A549 (cell line): ENCODE measurements at regions not wholly inside any gene's neighbourhood (a gene's known extent, or its start where the extent isn't known, plus 50 kb on each side); places are given as distances from the start of the nearest gene placed in this dataset.

Experiments
- ATAC-seq, 2 experiments: fragments of 200-7000 bp in 1 of 2; fragments of >200 bp in 1 of 2; cut with Nextera tagmentation in 1 of 2; cut with Tn5 transposase in 1 of 2; 3 replicates each; pipeline versions ENCODE4 v1.8.0 to v1.9.1; 2018 to 2020; ENCODE audit warnings: mild to moderate bottlenecking in 1 of 2, moderate library complexity in 1 of 2
- CTCF ChIA-PET: fragments of 300-600 bp; sonication (Branson Sonifier 250); formaldehyde crosslinking; extraction: SDS; loops from one replicate; lab custom pipeline; 2021; ENCODE audit warnings: antibody characterized with exemption, inconsistent platforms; lab: Yijun Ruan, JAX
- POLR2A ChIA-PET: fragments of 350-600 bp; formaldehyde crosslinking; extraction: SDS; loops from one replicate; lab custom pipeline; 2021; ENCODE audit warnings: antibody characterized with exemption, inconsistent platforms; lab: Yijun Ruan, JAX
- DNase-seq, 2 experiments: peaks; one replicate each; pipeline versions ENCODE4 v3.0.0 to v3.0.0-alpha.2; 2011 to 2016; ENCODE audit warnings: low read depth in 1 of 2, low spot score in 1 of 2
- FAIRE-seq: peaks from 2 replicates; lab custom pipeline; 2011; peaks lifted over from hg19 to GRCh38; lab: Jason Lieb, UNC
- H3K27ac ChIP-seq, 2 experiments: fragments of >200 bp; sonication (Bioruptor Twin); formaldehyde crosslinking; 3 replicates each; pipeline ENCODE4 v1.5.1; 2016 to 2017
- H3K4me1 ChIP-seq: fragments of >200 bp; sonication (Bioruptor Twin); formaldehyde crosslinking; 3 replicates; pipeline ENCODE4 v1.6.1; 2016
- H3K4me2 ChIP-seq: fragments of >200 bp; sonication (Bioruptor Twin); formaldehyde crosslinking; 3 replicates; pipeline ENCODE4 v1.6.1; 2016
- H3K4me3 ChIP-seq: fragments of >200 bp; sonication (Bioruptor Twin); formaldehyde crosslinking; 3 replicates; pipeline ENCODE4 v1.5.1; 2016
- H3K9me3 ChIP-seq: fragments of >200 bp; sonication (Bioruptor Twin); formaldehyde crosslinking; 3 replicates; pipeline ENCODE4 v1.6.1; 2016
- CTCF ChIP-seq: fragments of >200 bp; sonication (Bioruptor Twin); formaldehyde crosslinking; IDR thresholded peaks from 3 replicates; pipeline ENCODE4 v1.5.1; 2016
- FOSB ChIP-seq: fragments of 250-450 bp; sonication (Bioruptor Pico); IDR thresholded peaks from 2 replicates; pipeline ENCODE4 v1.5.0; 2020; ENCODE audit warnings: mild to moderate bottlenecking, moderate library complexity
- FOSL2 ChIP-seq, 2 experiments: fragments of 450-650 bp in 1 of 2; fragments of >200 bp in 1 of 2; sonication (Bioruptor Twin) in 1 of 2; formaldehyde crosslinking; IDR thresholded peaks; 2 replicates each; pipeline versions ENCODE4 v1.5.0 to v1.6.1; 2016 to 2020; ENCODE audit warnings: mild to moderate bottlenecking in 1 of 2, moderate library complexity in 1 of 2
- HES2 ChIP-seq: fragments of >200 bp; sonication (Bioruptor Twin); formaldehyde crosslinking; IDR thresholded peaks from 2 replicates; pipeline ENCODE4 v1.6.1; 2016
- JUN ChIP-seq, 2 experiments: fragments of >200 bp; sonication (Bioruptor Twin); formaldehyde crosslinking; IDR thresholded peaks; 2 replicates in 1 of 2; 3 replicates in 1 of 2; pipeline ENCODE4 v1.6.1; 2016 to 2017
- JUNB ChIP-seq: fragments of >200 bp; sonication (Bioruptor Twin); formaldehyde crosslinking; IDR thresholded peaks from 2 replicates; pipeline ENCODE4 v1.6.1; 2016
- KDM1A ChIP-seq: fragments of 200-600 bp; sonication (generic); IDR thresholded peaks from 2 replicates; pipeline ENCODE4 v1.6.1; 2016; ENCODE audit warnings: low read depth, mild to moderate bottlenecking
- KDM5A ChIP-seq: fragments of 200-600 bp; sonication (generic); IDR thresholded peaks from 2 replicates; pipeline ENCODE4 v1.6.1; 2016; ENCODE audit warnings: antibody characterized with exemption, mild to moderate bottlenecking
- MAX ChIP-seq: IDR thresholded peaks from 2 replicates; pipeline ENCODE4 v1.6.1; 2012
- MYC ChIP-seq: IDR thresholded peaks from 2 replicates; pipeline ENCODE4 v1.6.1; 2012; ENCODE audit warnings: mild to moderate bottlenecking, inconsistent platforms, low read length, improper control_type of control experiment, borderline replicate concordance
- POLR2A ChIP-seq: IDR thresholded peaks from 2 replicates; pipeline ENCODE4 v1.6.1; 2012; ENCODE audit warnings: mild to moderate bottlenecking, low read length
- POLR2AphosphoS2 ChIP-seq: conservative IDR thresholded peaks from 2 replicates; pipeline ENCODE4 v1.6.1; 2012; ENCODE audit warnings: low read length, improper control_type of control experiment, inconsistent platforms
- RAD21 ChIP-seq, 2 experiments: fragments of >200 bp in 1 of 2; sonication (Bioruptor Twin) in 1 of 2; formaldehyde crosslinking in 1 of 2; IDR thresholded peaks in 1 of 2; conservative IDR thresholded peaks in 1 of 2; 2 replicates in 1 of 2; 3 replicates in 1 of 2; pipeline ENCODE4 v1.6.1; 2012 to 2018; ENCODE audit warnings: inconsistent platforms in 1 of 2
- RARB ChIP-seq: fragments of 250-450 bp; sonication (Bioruptor Pico); IDR thresholded peaks from 2 replicates; pipeline ENCODE4 v1.8.0; 2021; ENCODE audit warnings: mild to moderate bottlenecking, moderate library complexity
- RNF2 ChIP-seq: fragments of 200-600 bp; sonication (generic); IDR thresholded peaks from 2 replicates; pipeline ENCODE4 v1.6.1; 2016; ENCODE audit warnings: low read depth, mild to moderate bottlenecking, antibody characterized with exemption, moderate library complexity, borderline replicate concordance
- SREBF2 ChIP-seq: fragments of 450-650 bp; IDR thresholded peaks from 2 replicates; pipeline ENCODE4 v1.6.1; 2014; ENCODE audit warnings: mild to moderate bottlenecking, moderate library complexity
- TP53 ChIP-seq: fragments of 250-450 bp; sonication (Bioruptor Pico); IDR thresholded peaks from 2 replicates; pipeline ENCODE4 v1.5.0; 2021; ENCODE audit warnings: mild to moderate bottlenecking, moderate library complexity
- ZC3H11A ChIP-seq: fragments of 450-650 bp; IDR thresholded peaks from 2 replicates; pipeline ENCODE4 v1.6.1; 2014; ENCODE audit warnings: antibody characterized with exemption, mild to moderate bottlenecking
- ZFP36 ChIP-seq: fragments of 450-650 bp; IDR thresholded peaks from 2 replicates; pipeline ENCODE4 v1.6.1; 2014; ENCODE audit warnings: borderline replicate concordance; ENCODE audit not compliant: partially characterized antibody
- ZNF302 ChIP-seq: fragments of 250-450 bp; sonication (Bioruptor Pico); IDR thresholded peaks from 2 replicates; pipeline ENCODE4 v1.9.0; 2021; ENCODE audit warnings: inconsistent platforms, mild to moderate bottlenecking, moderate library complexity
- WGBS: methylation state at CpG from one replicate; pipeline ENCODE4 v1.1.6; 2017; ENCODE audit errors: missing lambda C conversion rate; 5-methylcytosine and 5-hydroxymethylcytosine counted together
- TF ChIP-seq, protein P1 (sequence below): fragments of 250-450 bp; sonication (Bioruptor Pico); IDR thresholded peaks from 2 replicates; pipeline ENCODE4 v1.5.0; 2020; ENCODE audit warnings: low read depth, mild to moderate bottlenecking, moderate library complexity
- TF ChIP-seq, protein P2 (sequence below): fragments of >200 bp; sonication (Bioruptor Twin); formaldehyde crosslinking; IDR thresholded peaks from 3 replicates; pipeline ENCODE4 v1.6.1; 2016

GRCh38 chr3:194257916-194258668, 93.0 kb downstream of the CPN2 start:
- H3K9me3 ChIP-seq = peaks cover 7% of the 10 kb centered on the region; the same call in 1 of the 3 replicates
- no peaks in the 10 kb centered on the region for H3K4me1 ChIP-seq
- CTCF ChIA-PET = interaction anchor here (0.9 to 1.2 kb wide), 2 partner anchors 57 to 86 kb away, joined by 3 read pairs; no protein-coding TSS in a partner anchor
- ATAC-seq = no peak
- POLR2A ChIA-PET = no interaction called here
- H3K4me2 ChIP-seq = no peak overlapping the region
- no peak overlapping the region for H3K4me3 ChIP-seq
- WGBS = 0% methylated on average over 1 of the region's 1 CpG
- no peak for TF ChIP-seq SREBF2
- no peak for TF ChIP-seq RNF2
- TF ChIP-seq, protein P1, sequence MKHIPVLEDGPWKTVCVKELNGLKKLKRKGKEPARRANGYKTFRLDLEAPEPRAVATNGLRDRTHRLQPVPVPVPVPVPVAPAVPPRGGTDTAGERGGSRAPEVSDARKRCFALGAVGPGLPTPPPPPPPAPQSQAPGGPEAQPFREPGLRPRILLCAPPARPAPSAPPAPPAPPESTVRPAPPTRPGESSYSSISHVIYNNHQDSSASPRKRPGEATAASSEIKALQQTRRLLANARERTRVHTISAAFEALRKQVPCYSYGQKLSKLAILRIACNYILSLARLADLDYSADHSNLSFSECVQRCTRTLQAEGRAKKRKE (CRISPR knock-in tag) = no peak
- no peak for TF ChIP-seq ZC3H11A
- no peak for TF ChIP-seq HES2
- no peak for TF ChIP-seq TP53 (CRISPR knock-in tag)
- no peak for TF ChIP-seq CTCF
- no peak for TF ChIP-seq ZNF302 (CRISPR knock-in tag)
- no peak for TF ChIP-seq FOSB
- no peak for TF ChIP-seq MAX
- TF ChIP-seq JUN (IDR thresholded peaks at IDR 0.05) = no peak
- no peak for TF ChIP-seq KDM1A
- TF ChIP-seq, all 56 proteins: peak for 0
- DNase-seq (no peak), FAIRE-seq (no peak)
- H3K27ac ChIP-seq = no peak overlapping the region

GRCh38 chr3:194259982-194260766, 91.0 kb downstream of the CPN2 start:
- ATAC-seq = no peak
- Histone ChIP-seq H3K4me3 (no peak overlapping the region), H3K27ac (no peak overlapping the region), H3K4me2 (no peak overlapping the region), H3K4me1 (no peaks in the 10 kb centered on the region), H3K9me3 (peaks cover 7% of the 10 kb centered on the region; the same call in 1 of the 3 replicates)
- 67% methylated on average over 9 of the region's 9 CpGs for WGBS
- POLR2A ChIA-PET = no interaction called here
- CTCF ChIA-PET = interaction anchor here (1.6 to 1.9 kb wide), 2 partner anchors 10 to 15 kb away, joined by 4 to 5 read pairs; no protein-coding TSS in a partner anchor
- no peak for DNase-seq
- TF ChIP-seq POLR2AphosphoS2 (no peak), ZFP36 (no peak), JUNB (no peak), RARB (CRISPR knock-in tag) (no peak), MYC (no peak), TP53 (CRISPR knock-in tag) (no peak), POLR2A (no peak), FOSL2 (IDR thresholded peaks at IDR 0.05) (no peak), FOSL2 (CRISPR knock-in tag; IDR thresholded peaks at IDR 0.05) (no peak), KDM5A (no peak), RAD21 (conservative IDR thresholded peaks at IDR 0.05 in 1 of 2, IDR thresholded peaks at IDR 0.05 in 1 of 2) (no peak)
- TF ChIP-seq, protein P2, sequence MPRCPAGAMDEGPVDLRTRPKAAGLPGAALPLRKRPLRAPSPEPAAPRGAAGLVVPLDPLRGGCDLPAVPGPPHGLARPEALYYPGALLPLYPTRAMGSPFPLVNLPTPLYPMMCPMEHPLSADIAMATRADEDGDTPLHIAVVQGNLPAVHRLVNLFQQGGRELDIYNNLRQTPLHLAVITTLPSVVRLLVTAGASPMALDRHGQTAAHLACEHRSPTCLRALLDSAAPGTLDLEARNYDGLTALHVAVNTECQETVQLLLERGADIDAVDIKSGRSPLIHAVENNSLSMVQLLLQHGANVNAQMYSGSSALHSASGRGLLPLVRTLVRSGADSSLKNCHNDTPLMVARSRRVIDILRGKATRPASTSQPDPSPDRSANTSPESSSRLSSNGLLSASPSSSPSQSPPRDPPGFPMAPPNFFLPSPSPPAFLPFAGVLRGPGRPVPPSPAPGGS = no peak
- no peak for FAIRE-seq
